ENCODE measurements at regions not wholly inside any gene's neighbourhood (a gene's known extent, or its start where the extent isn't known, plus 50 kb on each side); places are given as distances from the start of the nearest gene placed in this dataset.

- TF ChIP-seq CTCF (IDR thresholded peaks at IDR 0.05; ENCODE audit: low read length) (no peak), EZH2 (IDR thresholded peaks at IDR 0.05; ENCODE audit: borderline replicate concordance, low read length) (no peak)
Observed at GRCh38 chr10:64312876-64313275, 791.7 kb downstream of the REEP3 start.
